ENCODE measurements at regions not wholly inside any gene's neighbourhood (a gene's known extent, or its start where the extent isn't known, plus 50 kb on each side); places are given as distances from the start of the nearest gene placed in this dataset.
"Not testable (repeated sequence)": the region's sequence is repeated elsewhere in the genome, so short reads cannot be mapped to it uniquely, and the experiment has no call there.

GRCh38 chr6:37078814-37079213 lies 73.4 kb downstream of the FGD2 start:
- DNase-seq (ENCODE audit: extremely low read depth in 1 of 11, low read depth in 9 of 11, low spot score in 4 of 11), result no peak

DNA sequence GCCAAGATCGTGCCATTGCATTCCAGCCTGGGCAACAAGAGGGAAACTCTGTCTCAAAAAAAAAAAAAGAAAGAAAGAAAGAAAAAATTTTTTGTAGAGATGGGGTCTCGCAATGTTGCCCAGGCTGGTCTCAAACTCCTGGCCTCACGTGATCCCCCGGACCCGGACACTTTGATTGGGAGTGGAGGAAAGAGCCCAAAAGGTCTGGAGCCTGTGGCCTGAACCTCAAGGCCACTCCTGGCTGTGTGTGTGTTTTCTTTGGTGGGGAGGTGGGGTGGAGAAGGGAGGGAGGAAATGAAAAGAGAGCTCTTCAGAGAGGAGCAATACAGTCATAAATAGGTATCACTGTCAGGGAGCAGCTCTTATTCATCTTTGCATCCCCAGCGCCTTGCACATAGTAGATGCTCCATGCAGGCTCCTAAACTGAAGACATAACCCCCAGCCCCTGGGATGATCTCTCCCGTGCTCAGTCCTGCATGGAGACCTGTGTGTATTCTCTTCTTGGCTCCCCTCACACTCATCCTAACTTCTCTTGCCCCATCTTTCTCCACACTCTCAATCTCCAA lies 75.7 kb downstream of the FGD2 start:
- no peak for DNase-seq (ENCODE audit: extremely low read depth in 1 of 11, low read depth in 9 of 11, low spot score in 4 of 11)

- no peak for DNase-seq (ENCODE audit: extremely low read depth in 1 of 11, low read depth in 9 of 11, low spot score in 4 of 11)
These were observed 77.1 kb downstream of the FGD2 start for GRCh38 chr6:37082390-37083130.

DNA sequence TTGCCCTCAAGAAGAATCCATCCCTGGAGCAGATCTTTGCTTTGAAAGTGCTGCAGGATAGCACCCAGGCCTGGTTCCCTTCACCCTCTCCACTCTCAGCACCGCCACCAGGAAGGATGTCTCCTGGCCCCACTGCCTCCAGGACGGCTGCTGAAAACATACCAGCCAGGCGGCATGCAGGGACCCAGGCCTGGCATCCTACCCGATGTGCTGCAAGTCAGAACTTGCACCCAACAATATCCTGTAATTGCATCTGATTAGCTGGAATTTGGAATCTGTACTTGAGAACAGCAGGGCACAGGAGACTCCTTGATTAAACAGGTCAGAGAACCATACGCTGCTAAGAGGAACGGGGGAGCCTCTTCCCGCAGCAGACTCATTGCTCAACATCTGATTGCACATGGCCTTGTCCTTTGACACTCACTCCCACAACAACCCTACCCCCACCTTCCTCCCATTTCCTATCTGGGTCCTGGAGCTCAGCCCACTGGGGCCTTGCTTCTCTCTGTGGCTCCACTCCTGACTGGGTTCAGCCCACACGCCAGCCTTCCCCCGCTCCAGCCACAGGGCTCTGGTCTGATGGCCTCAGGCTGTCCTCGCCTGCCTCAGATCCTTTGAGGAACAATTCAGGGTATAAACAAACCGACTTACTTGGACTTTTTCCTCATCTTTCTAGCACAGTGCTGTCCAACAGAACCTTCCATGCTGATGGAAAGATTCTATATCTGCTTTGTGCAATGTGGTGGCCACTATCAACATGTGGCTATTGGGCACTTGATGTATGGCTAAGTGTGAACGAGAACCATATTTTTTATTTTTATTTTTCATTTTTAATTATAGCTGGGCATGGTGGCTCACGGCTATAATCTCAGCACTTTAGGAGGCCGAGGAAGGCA lies 78.0 kb downstream of the FGD2 start:
- peak in 1 of 11 donors; percentile 46 for DNase-seq (ENCODE audit: extremely low read depth in 1 of 11, low read depth in 9 of 11, low spot score in 4 of 11)

GRCh38 chr6:37084665-37085064 lies 79.2 kb downstream of the FGD2 start:
- not testable (repeated sequence) for DNase-seq (ENCODE audit: extremely low read depth in 1 of 11, low read depth in 9 of 11, low spot score in 4 of 11)

GRCh38 chr6:37085198-37085597 lies 79.7 kb downstream of the FGD2 start:
- no peak for DNase-seq (ENCODE audit: extremely low read depth in 1 of 11, low read depth in 9 of 11, low spot score in 4 of 11)

- DNase-seq (ENCODE audit: extremely low read depth in 1 of 11, low read depth in 9 of 11, low spot score in 4 of 11), result no peak
These were observed 81.1 kb upstream of the PIM1 start for GRCh38 chr6:37088897-37089296.

- DNase-seq (ENCODE audit: extremely low read depth in 1 of 11, low read depth in 9 of 11, low spot score in 4 of 11), result no peak
These were observed 80.2 kb upstream of the PIM1 start for GRCh38 chr6:37089783-37090182.

DNA sequence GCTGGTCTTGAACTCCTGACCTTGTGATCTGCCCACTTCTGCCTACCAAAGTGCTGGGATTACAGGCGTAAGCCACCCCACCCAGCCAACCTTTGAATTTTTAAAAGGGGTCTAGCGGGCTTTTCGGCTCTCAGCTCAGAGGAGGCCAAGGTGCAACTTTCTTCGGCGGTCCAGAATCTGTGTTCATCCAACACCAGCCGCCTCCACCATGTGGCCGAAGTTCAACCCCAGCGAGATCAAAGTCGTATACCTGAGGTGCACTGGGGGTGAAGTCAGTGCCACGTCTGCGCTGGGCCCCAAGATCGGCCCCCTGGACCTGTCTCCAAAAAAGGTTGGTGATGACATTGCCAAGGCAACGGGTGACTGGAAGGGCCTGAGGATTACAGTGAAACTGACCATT lies 78.8 kb upstream of the PIM1 start:
- not testable (repeated sequence) for DNase-seq (ENCODE audit: extremely low read depth in 1 of 11, low read depth in 9 of 11, low spot score in 4 of 11)

DNA sequence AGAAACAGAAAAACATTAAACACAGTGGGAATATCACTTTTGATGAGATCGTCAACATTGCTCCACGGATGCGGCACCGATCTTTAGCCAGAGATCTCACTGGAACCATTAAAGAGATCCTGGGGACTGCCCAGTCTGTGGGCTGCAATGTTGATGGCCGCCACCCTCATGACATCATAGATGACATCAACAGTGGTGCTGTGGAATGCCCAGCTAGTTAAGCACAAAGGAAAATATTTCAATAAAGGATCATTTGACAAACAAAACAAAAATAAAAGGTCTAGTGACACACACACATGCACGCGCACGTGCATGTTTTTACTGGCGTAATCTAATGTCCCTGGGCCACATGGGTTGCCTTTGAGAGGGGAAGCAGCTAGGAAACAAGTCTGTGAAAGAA lies 78.4 kb upstream of the PIM1 start:
- DNase-seq (ENCODE audit: extremely low read depth in 1 of 11, low read depth in 9 of 11, low spot score in 4 of 11), result not testable (repeated sequence)

- DNase-seq (ENCODE audit: extremely low read depth in 1 of 11, low read depth in 9 of 11, low spot score in 4 of 11), result no peak
These were observed 76.8 kb upstream of the PIM1 start for GRCh38 chr6:37092923-37093727.

- no peak for DNase-seq (ENCODE audit: extremely low read depth in 1 of 11, low read depth in 9 of 11, low spot score in 4 of 11)
These were observed 76.3 kb upstream of the PIM1 start for GRCh38 chr6:37093728-37094069.

- DNase-seq (ENCODE audit: extremely low read depth in 1 of 11, low read depth in 9 of 11, low spot score in 4 of 11), result no peak
These were observed 74.0 kb upstream of the PIM1 start for GRCh38 chr6:37095997-37096396.

DNA sequence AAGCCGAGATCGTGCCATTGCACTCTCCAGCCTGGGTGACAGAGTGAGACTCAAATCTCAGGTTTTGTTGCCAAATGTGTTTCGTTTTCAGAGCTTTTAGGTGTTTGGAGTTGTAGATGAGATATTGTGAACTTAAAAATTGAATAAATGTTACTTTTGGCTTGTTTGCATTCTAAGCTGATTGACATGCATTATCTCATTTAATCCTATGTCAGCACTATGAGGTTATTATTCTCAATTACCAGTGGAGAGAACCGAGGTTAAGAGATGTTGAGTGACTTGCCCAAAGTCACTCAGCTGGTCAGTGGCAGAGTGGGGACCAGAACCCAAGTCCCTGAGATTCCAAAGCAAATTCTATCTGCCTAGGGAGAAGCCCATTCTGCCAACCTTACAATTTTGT lies 72.6 kb upstream of the PIM1 start:
- DNase-seq (ENCODE audit: extremely low read depth in 1 of 11, low read depth in 9 of 11, low spot score in 4 of 11), result no peak

- no peak for DNase-seq (ENCODE audit: extremely low read depth in 1 of 11, low read depth in 9 of 11, low spot score in 4 of 11)
These were observed 70.5 kb upstream of the PIM1 start for GRCh38 chr6:37099442-37099841.

DNA sequence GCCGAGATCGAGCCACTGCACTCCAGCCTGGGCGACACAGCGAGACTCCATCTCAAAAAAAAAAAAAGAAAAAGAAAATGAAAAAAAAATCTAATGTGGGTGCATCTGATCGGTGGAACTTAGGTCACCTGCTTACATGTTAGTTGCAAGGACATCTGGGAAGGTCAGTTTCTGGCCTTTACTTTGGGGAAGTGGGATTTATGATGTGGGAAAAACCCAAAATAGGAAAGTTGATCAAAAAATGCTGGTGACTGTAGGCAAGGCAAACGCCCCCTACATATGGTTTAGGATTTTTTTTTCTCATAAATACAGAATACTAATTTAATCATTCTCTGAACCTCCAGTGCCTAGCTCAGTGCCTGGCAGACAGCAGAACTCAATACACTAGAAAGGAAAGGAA lies 69.2 kb upstream of the PIM1 start:
- no peak for DNase-seq (ENCODE audit: extremely low read depth in 1 of 11, low read depth in 9 of 11, low spot score in 4 of 11)

DNA sequence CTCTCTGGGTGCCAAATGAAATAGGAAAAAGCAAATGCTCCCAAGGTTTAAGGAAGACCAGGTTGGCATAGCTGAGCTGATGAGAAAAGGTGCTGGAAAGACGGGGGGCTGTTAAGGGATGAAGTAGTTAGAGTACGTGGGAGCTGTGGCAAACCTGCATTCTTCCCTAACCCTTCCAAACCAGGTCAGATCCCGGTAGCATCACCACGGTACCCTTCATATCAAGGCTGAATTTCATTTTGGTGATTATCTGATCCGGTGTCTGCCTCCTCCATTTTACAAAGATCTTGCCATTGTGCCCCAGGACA lies 68.0 kb upstream of the PIM1 start:
- DNase-seq (ENCODE audit: extremely low read depth in 1 of 11, low read depth in 9 of 11, low spot score in 4 of 11), result no peak

DNA sequence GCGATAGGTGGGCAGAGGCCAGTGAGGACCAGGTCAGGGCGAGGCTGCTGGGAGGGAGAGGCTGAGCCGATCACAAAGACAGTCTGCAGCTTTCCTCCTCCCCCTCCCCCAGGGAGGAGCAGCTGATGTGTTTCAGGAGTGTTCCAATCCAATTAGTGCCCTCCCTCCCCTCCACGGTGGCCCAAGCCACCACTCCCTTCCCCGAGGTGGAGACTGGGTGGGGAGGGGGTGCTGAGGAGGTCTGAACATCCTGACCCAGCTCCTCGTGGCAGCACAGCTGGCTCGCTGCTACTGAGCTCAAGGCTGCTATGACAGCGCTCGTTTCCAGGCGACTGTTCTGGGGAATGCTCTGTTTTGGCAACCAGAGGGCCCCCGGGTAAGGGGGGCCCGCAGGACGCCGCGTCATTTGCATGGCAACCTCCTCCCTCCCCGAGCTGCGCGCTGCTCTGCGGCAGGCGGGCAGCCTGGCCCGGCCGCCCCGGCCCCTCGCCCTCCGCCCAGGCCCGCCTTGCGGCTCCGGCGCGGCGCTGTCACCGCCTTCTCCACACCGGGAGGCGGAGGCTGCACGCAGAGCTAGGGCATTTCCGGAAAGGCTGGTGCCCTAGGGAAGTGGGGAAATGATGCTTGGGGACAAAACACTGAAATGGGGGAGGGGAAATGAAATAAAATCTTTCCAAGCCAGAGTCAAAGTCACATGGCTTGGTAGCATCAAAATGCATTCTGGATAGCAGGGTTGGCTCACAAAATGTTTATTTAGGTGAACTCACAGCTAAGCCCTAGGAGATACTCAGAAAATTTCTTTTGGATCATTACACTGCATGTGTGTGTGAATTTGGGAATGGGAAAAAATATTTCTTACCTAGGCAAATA lies 67.4 kb upstream of the PIM1 start:
- peak; percentile 69 to 93 (median 88) for DNase-seq (ENCODE audit: extremely low read depth in 1 of 11, low read depth in 9 of 11, low spot score in 4 of 11)

Data from renal cortex interstitium (tissue), 11 donors.